ENCODE measurements at regions not wholly inside any gene's neighbourhood (a gene's known extent, or its start where the extent isn't known, plus 50 kb on each side); places are given as distances from the start of the nearest gene placed in this dataset.

GRCh38 chr12:77569876-77570275 is 260.8 kb upstream of the NAV3 start:
- TF ChIP-seq CTCF (IDR thresholded peaks at IDR 0.05; ENCODE audit: low read depth, low read length) = no peak
- H3K4me3 ChIP-seq (ENCODE audit: low read depth, low read length) = no peak overlapping the region

- H3K4me3 ChIP-seq (ENCODE audit: low read depth, low read length) = no peak overlapping the region
- no peak for TF ChIP-seq CTCF (IDR thresholded peaks at IDR 0.05; ENCODE audit: low read depth, low read length)
Observed at GRCh38 chr12:77560714-77561113, 270.0 kb upstream of the NAV3 start.

GRCh38 chr12:77559400-77560074 is 271.2 kb upstream of the NAV3 start:
- no peak for TF ChIP-seq CTCF (IDR thresholded peaks at IDR 0.05; ENCODE audit: low read depth, low read length)
- no peak overlapping the region for H3K4me3 ChIP-seq (ENCODE audit: low read depth, low read length)

- no peak overlapping the region for H3K4me3 ChIP-seq (ENCODE audit: low read depth, low read length)
- TF ChIP-seq CTCF (IDR thresholded peaks at IDR 0.05; ENCODE audit: low read depth, low read length) = no peak
Observed at GRCh38 chr12:77555074-77555473, 275.6 kb upstream of the NAV3 start.

GRCh38 chr12:77553976-77554619 is 276.6 kb upstream of the NAV3 start:
- no peak for TF ChIP-seq CTCF (IDR thresholded peaks at IDR 0.05; ENCODE audit: low read depth, low read length)
- no peak overlapping the region for H3K4me3 ChIP-seq (ENCODE audit: low read depth, low read length)

- H3K4me3 ChIP-seq (ENCODE audit: low read depth, low read length) = no peak overlapping the region
- TF ChIP-seq CTCF (IDR thresholded peaks at IDR 0.05; ENCODE audit: low read depth, low read length) = no peak
Observed at GRCh38 chr12:77549383-77550128, 281.1 kb upstream of the NAV3 start.

- no peak for TF ChIP-seq CTCF (IDR thresholded peaks at IDR 0.05; ENCODE audit: low read depth, low read length)
- no peak overlapping the region for H3K4me3 ChIP-seq (ENCODE audit: low read depth, low read length)
Observed at GRCh38 chr12:77548797-77549196, 281.9 kb upstream of the NAV3 start.
